IPS DF 6.9 (cell line): ENCODE measurements at regions not wholly inside any gene's neighbourhood (a gene's known extent, or its start where the extent isn't known, plus 50 kb on each side); places are given as distances from the start of the nearest gene placed in this dataset.
"Not testable (repeated sequence)": the region's sequence is repeated elsewhere in the genome, so short reads cannot be mapped to it uniquely, and the experiment has no call there.

Experiments
- DNase-seq: peaks from one replicate; pipeline ENCODE4 v3.0.0-alpha.2; 2013; ENCODE audit warnings: low read depth, low spot score
- H3K27ac ChIP-seq: one replicate; pipeline ENCODE4 v1.5.1; 2013; ENCODE audit warnings: low read length, control low read depth
- H3K27me3 ChIP-seq: 2 replicates; pipeline ENCODE4 v1.6.1; 2013; ENCODE audit warnings: mild to moderate bottlenecking, low read length; ENCODE audit not compliant: control insufficient read depth, insufficient read depth
- H3K36me3 ChIP-seq: 2 replicates; pipeline ENCODE4 v1.6.1; 2013; ENCODE audit warnings: low read length; ENCODE audit not compliant: control insufficient read depth, insufficient read depth
- H3K4me1 ChIP-seq: 2 replicates; pipeline ENCODE4 v1.6.1; 2013; ENCODE audit warnings: low read length; ENCODE audit not compliant: control insufficient read depth, insufficient read depth
- H3K4me3 ChIP-seq: 2 replicates; pipeline ENCODE4 v1.5.1; 2013; ENCODE audit warnings: mild to moderate bottlenecking, low read length
- H3K9me3 ChIP-seq: 2 replicates; pipeline ENCODE4 v1.6.1; 2013; ENCODE audit warnings: low read length, inconsistent platforms; ENCODE audit not compliant: control insufficient read depth, insufficient read depth
- WGBS: extraction: QIAGEN DNeasy Blood & Tissue Kit; methylation state at CpG from one replicate; pipeline ENCODE4 v1.1.7; 2013; ENCODE audit warnings: mixed read lengths, missing lambda C conversion rate; ENCODE audit not compliant: insufficient read length, insufficient coverage; 5-methylcytosine and 5-hydroxymethylcytosine counted together

- no peak for DNase-seq
- no peaks in the 10 kb centered on the region for H3K36me3 ChIP-seq
- WGBS, result no CpG with 5 or more reads among the region's 2 CpGs
These were observed 63.1 kb downstream of the MTNR1B start for GRCh38 chr11:93032580-93032979.

GRCh38 chr11:93033093-93033492 lies 63.6 kb downstream of the MTNR1B start:
- no peaks in the 10 kb centered on the region for H3K27me3 ChIP-seq
- WGBS, result no CpG with 5 or more reads among the region's 1 CpG

More at GRCh38 chr11:93032580-93032979, 63.1 kb downstream of the MTNR1B start:
- H3K9me3 ChIP-seq, result no peaks in the 10 kb centered on the region
- no peaks in the 10 kb centered on the region for H3K4me1 ChIP-seq
- H3K27ac ChIP-seq, result no peak overlapping the region
- no peak overlapping the region for H3K4me3 ChIP-seq
- H3K27me3 ChIP-seq, result no peaks in the 10 kb centered on the region

GRCh38 chr11:93034031-93034722 lies 64.7 kb downstream of the MTNR1B start:
- no peak for DNase-seq
- no peaks in the 10 kb centered on the region for H3K9me3 ChIP-seq
- no peaks in the 10 kb centered on the region for H3K27me3 ChIP-seq
- H3K4me3 ChIP-seq, result no peak overlapping the region
- no peak overlapping the region for H3K27ac ChIP-seq
- H3K4me1 ChIP-seq, result no peaks in the 10 kb centered on the region
- no CpG with 5 or more reads among the region's 3 CpGs for WGBS
- no peaks in the 10 kb centered on the region for H3K36me3 ChIP-seq

More at GRCh38 chr11:93033093-93033492, 63.6 kb downstream of the MTNR1B start:
- Histone ChIP-seq H3K9me3 (no peaks in the 10 kb centered on the region), H3K36me3 (no peaks in the 10 kb centered on the region), H3K4me1 (no peaks in the 10 kb centered on the region), H3K4me3 (no peak overlapping the region), H3K27ac (no peak overlapping the region)
- no peak for DNase-seq

GRCh38 chr11:93034723-93035039 lies 65.2 kb downstream of the MTNR1B start:
- no CpG with 5 or more reads among the region's 1 CpG for WGBS
- DNase-seq, result no peak
- Histone ChIP-seq H3K4me3 (no peak overlapping the region), H3K27ac (no peak overlapping the region), H3K9me3 (no peaks in the 10 kb centered on the region), H3K36me3 (no peaks in the 10 kb centered on the region), H3K4me1 (no peaks in the 10 kb centered on the region), H3K27me3 (no peaks in the 10 kb centered on the region)

GRCh38 chr11:93038521-93038920 lies 69.1 kb downstream of the MTNR1B start:
- H3K36me3 ChIP-seq, result no peaks in the 10 kb centered on the region
- no peak for DNase-seq
- no peaks in the 10 kb centered on the region for H3K9me3 ChIP-seq
- H3K4me1 ChIP-seq, result no peaks in the 10 kb centered on the region
- H3K27ac ChIP-seq, result no peak overlapping the region
- WGBS, result 100% methylated on average over 1 of the region's 2 CpGs
- H3K27me3 ChIP-seq, result no peaks in the 10 kb centered on the region
- no peak overlapping the region for H3K4me3 ChIP-seq

GRCh38 chr11:93039531-93040240 lies 70.2 kb downstream of the MTNR1B start:
- Histone ChIP-seq H3K27me3 (no peaks in the 10 kb centered on the region), H3K9me3 (no peaks in the 10 kb centered on the region), H3K4me3 (no peak overlapping the region), H3K27ac (no peak overlapping the region), H3K36me3 (no peaks in the 10 kb centered on the region), H3K4me1 (no peaks in the 10 kb centered on the region)
- no CpG with 5 or more reads among the region's 2 CpGs for WGBS
- DNase-seq, result no peak

GRCh38 chr11:93041682-93042081 lies 72.2 kb downstream of the MTNR1B start:
- Histone ChIP-seq H3K9me3 (no peaks in the 10 kb centered on the region), H3K4me1 (no peaks in the 10 kb centered on the region), H3K36me3 (no peaks in the 10 kb centered on the region), H3K27me3 (no peaks in the 10 kb centered on the region), H3K27ac (no peak overlapping the region), H3K4me3 (no peak overlapping the region)
- no peak for DNase-seq

GRCh38 chr11:93043186-93043585 lies 73.7 kb downstream of the MTNR1B start:
- not testable (repeated sequence) for H3K36me3 ChIP-seq, H3K9me3 ChIP-seq, H3K4me3 ChIP-seq, H3K4me1 ChIP-seq, DNase-seq, H3K27me3 ChIP-seq, H3K27ac ChIP-seq
- no CpG with 5 or more reads among the region's 7 CpGs for WGBS

GRCh38 chr11:93049740-93050139 lies 80.3 kb downstream of the MTNR1B start:
- Histone ChIP-seq H3K4me1 (no peaks in the 10 kb centered on the region; the same call in 1 of the 2 replicates), H3K27ac (no peak overlapping the region), H3K27me3 (no peaks in the 10 kb centered on the region), H3K9me3 (no peaks in the 10 kb centered on the region), H3K4me3 (no peak overlapping the region), H3K36me3 (no peaks in the 10 kb centered on the region)
- no CpG with 5 or more reads among the region's 1 CpG for WGBS
- no peak for DNase-seq

- Histone ChIP-seq H3K4me1 (no peaks in the 10 kb centered on the region; the same call in 1 of the 2 replicates), H3K36me3 (no peaks in the 10 kb centered on the region), H3K27ac (no peak overlapping the region), H3K4me3 (no peak overlapping the region), H3K9me3 (no peaks in the 10 kb centered on the region), H3K27me3 (no peaks in the 10 kb centered on the region)
- no CpG with 5 or more reads among the region's 2 CpGs for WGBS
- DNase-seq, result no peak
These were observed 81.7 kb downstream of the MTNR1B start for GRCh38 chr11:93051186-93051585.

GRCh38 chr11:93053864-93054263 lies 84.4 kb downstream of the MTNR1B start:
- Histone ChIP-seq H3K9me3 (no peaks in the 10 kb centered on the region), H3K4me1 (no peaks in the 10 kb centered on the region; the same call in 1 of the 2 replicates), H3K36me3 (no peaks in the 10 kb centered on the region), H3K27me3 (no peaks in the 10 kb centered on the region), H3K4me3 (no peak overlapping the region), H3K27ac (no peak overlapping the region)
- no peak for DNase-seq
- no CpG with 5 or more reads among the region's 2 CpGs for WGBS
